HUES48 (cell line): ENCODE measurements at regions not wholly inside any gene's neighbourhood (a gene's known extent, or its start where the extent isn't known, plus 50 kb on each side); places are given as distances from the start of the nearest gene placed in this dataset.

Experiments
- H3K27ac ChIP-seq: one replicate; pipeline ENCODE4 v1.7.0; 2013; ENCODE audit warnings: low read depth, low read length, inconsistent platforms
- H3K27me3 ChIP-seq: 2 replicates; pipeline ENCODE4 v1.6.1; 2013; ENCODE audit warnings: mild to moderate bottlenecking, low read length; ENCODE audit not compliant: control insufficient read depth, insufficient read depth
- H3K36me3 ChIP-seq: 2 replicates; pipeline ENCODE4 v1.6.1; 2013; ENCODE audit warnings: low read length; ENCODE audit not compliant: control insufficient read depth, insufficient read depth
- H3K4me1 ChIP-seq: 2 replicates; pipeline ENCODE4 v1.6.1; 2013; ENCODE audit warnings: mild to moderate bottlenecking, low read length; ENCODE audit not compliant: control insufficient read depth, insufficient read depth
- H3K4me3 ChIP-seq: 2 replicates; pipeline ENCODE4 v1.5.1; 2013; ENCODE audit warnings: mild to moderate bottlenecking, low read depth, low read length
- H3K9ac ChIP-seq: 2 replicates; pipeline ENCODE4 v1.6.1; 2013; ENCODE audit warnings: mild to moderate bottlenecking, low read depth, low read length, moderate library complexity
- H3K9me3 ChIP-seq: 2 replicates; pipeline ENCODE4 v1.6.1; 2013; ENCODE audit warnings: low read length; ENCODE audit not compliant: control insufficient read depth, insufficient read depth

GRCh38 chr2:45248214-45248613, 239.0 kb upstream of the SIX2 start:
- no peaks in the 10 kb centered on the region for H3K27me3 ChIP-seq
- no peak overlapping the region for H3K9ac ChIP-seq
- no peaks in the 10 kb centered on the region for H3K36me3 ChIP-seq
- H3K4me3 ChIP-seq = no peak overlapping the region
- no peak overlapping the region for H3K27ac ChIP-seq
- H3K4me1 ChIP-seq = no peaks in the 10 kb centered on the region
- H3K9me3 ChIP-seq = no peaks in the 10 kb centered on the region

GRCh38 chr2:45244928-45245327, 235.7 kb upstream of the SIX2 start:
- no peaks in the 10 kb centered on the region for H3K27me3 ChIP-seq
- no peak overlapping the region for H3K9ac ChIP-seq

GRCh38 chr2:45242161-45242741, 233.0 kb upstream of the SIX2 start:
- Histone ChIP-seq H3K36me3 (no peaks in the 10 kb centered on the region), H3K9me3 (no peaks in the 10 kb centered on the region), H3K9ac (no peak overlapping the region), H3K4me1 (0 out of 2 replicates have a peak, but pooled peaks cover 5% of the 10 kb centered on the region), H3K27ac (no peak overlapping the region), H3K4me3 (no peak overlapping the region), H3K27me3 (no peaks in the 10 kb centered on the region)

More at GRCh38 chr2:45244928-45245327, 235.7 kb upstream of the SIX2 start:
- H3K9me3 ChIP-seq = no peaks in the 10 kb centered on the region
- H3K36me3 ChIP-seq = no peaks in the 10 kb centered on the region
- H3K4me3 ChIP-seq = no peak overlapping the region
- no peak overlapping the region for H3K27ac ChIP-seq
- 0 out of 2 replicates have a peak, but pooled peaks cover 5% of the 10 kb centered on the region for H3K4me1 ChIP-seq

GRCh38 chr2:45241061-45241561, 231.9 kb upstream of the SIX2 start:
- Histone ChIP-seq H3K9ac (no peak overlapping the region), H3K27ac (no peak overlapping the region), H3K9me3 (no peaks in the 10 kb centered on the region), H3K27me3 (no peaks in the 10 kb centered on the region), H3K4me3 (no peak overlapping the region), H3K36me3 (no peaks in the 10 kb centered on the region), H3K4me1 (0 out of 2 replicates have a peak, but pooled peaks cover 5% of the 10 kb centered on the region)

GRCh38 chr2:45237850-45238542, 228.7 kb upstream of the SIX2 start:
- Histone ChIP-seq H3K9ac (no peak overlapping the region), H3K9me3 (no peaks in the 10 kb centered on the region), H3K27me3 (no peaks in the 10 kb centered on the region), H3K4me1 (0 out of 2 replicates have a peak, but pooled peaks cover 5% of the 10 kb centered on the region), H3K4me3 (no peak overlapping the region), H3K36me3 (no peaks in the 10 kb centered on the region), H3K27ac (no peak overlapping the region)

GRCh38 chr2:45237128-45237527, 227.9 kb upstream of the SIX2 start:
- no peak overlapping the region for H3K4me3 ChIP-seq
- H3K9me3 ChIP-seq = no peaks in the 10 kb centered on the region
- H3K36me3 ChIP-seq = no peaks in the 10 kb centered on the region
- no peaks in the 10 kb centered on the region for H3K27me3 ChIP-seq
- H3K4me1 ChIP-seq = 0 out of 2 replicates have a peak, but pooled peaks cover 5% of the 10 kb centered on the region
- H3K27ac ChIP-seq = no peak overlapping the region
- H3K9ac ChIP-seq = no peak overlapping the region

- Histone ChIP-seq H3K27ac (no peak overlapping the region), H3K36me3 (no peaks in the 10 kb centered on the region), H3K27me3 (no peaks in the 10 kb centered on the region), H3K9ac (no peak overlapping the region), H3K4me3 (no peak overlapping the region), H3K4me1 (0 out of 2 replicates have a peak, but pooled peaks cover 5% of the 10 kb centered on the region), H3K9me3 (no peaks in the 10 kb centered on the region)
Measured at GRCh38 chr2:45236268-45236667, 227.0 kb upstream of the SIX2 start.

- H3K9ac ChIP-seq = no peak overlapping the region
- no peaks in the 10 kb centered on the region for H3K4me1 ChIP-seq
- H3K27me3 ChIP-seq = no peaks in the 10 kb centered on the region
- H3K36me3 ChIP-seq = no peaks in the 10 kb centered on the region
- no peak overlapping the region for H3K27ac ChIP-seq
- no peak overlapping the region for H3K4me3 ChIP-seq
- no peaks in the 10 kb centered on the region for H3K9me3 ChIP-seq
Measured at GRCh38 chr2:45233301-45233700, 224.0 kb upstream of the SIX2 start.

- H3K27ac ChIP-seq = no peak overlapping the region
- no peak overlapping the region for H3K4me3 ChIP-seq
- H3K36me3 ChIP-seq = no peaks in the 10 kb centered on the region
- no peaks in the 10 kb centered on the region for H3K27me3 ChIP-seq
- H3K9me3 ChIP-seq = no peaks in the 10 kb centered on the region
- no peaks in the 10 kb centered on the region for H3K4me1 ChIP-seq
- H3K9ac ChIP-seq = no peak overlapping the region
Measured at GRCh38 chr2:45232818-45233217, 223.6 kb upstream of the SIX2 start.

- no peak overlapping the region for H3K4me3 ChIP-seq
- H3K4me1 ChIP-seq = no peaks in the 10 kb centered on the region
- no peak overlapping the region for H3K27ac ChIP-seq
- H3K36me3 ChIP-seq = no peaks in the 10 kb centered on the region
- H3K9me3 ChIP-seq = no peaks in the 10 kb centered on the region
- H3K9ac ChIP-seq = no peak overlapping the region
- H3K27me3 ChIP-seq = no peaks in the 10 kb centered on the region
Measured at GRCh38 chr2:45229411-45229810, 220.2 kb upstream of the SIX2 start.

GRCh38 chr2:45227347-45227746, 218.1 kb upstream of the SIX2 start:
- Histone ChIP-seq H3K36me3 (no peaks in the 10 kb centered on the region), H3K9me3 (no peaks in the 10 kb centered on the region), H3K27ac (no peak overlapping the region), H3K27me3 (no peaks in the 10 kb centered on the region), H3K4me3 (no peak overlapping the region), H3K9ac (no peak overlapping the region), H3K4me1 (peaks cover 3% of the 10 kb centered on the region; the same call in 1 of the 2 replicates)
